Cardiac fibroblast (primary cell): ENCODE measurements at regions not wholly inside any gene's neighbourhood (a gene's known extent, or its start where the extent isn't known, plus 50 kb on each side); places are given as distances from the start of the nearest gene placed in this dataset.
"Not testable (repeated sequence)": the region's sequence is repeated elsewhere in the genome, so short reads cannot be mapped to it uniquely, and the experiment has no call there.

Source experiments
- DNase-seq, 2 donors: peaks; one replicate each; pipeline versions ENCODE4 v3.0.0 to v3.0.0-alpha.2; 2010; ENCODE audit warnings: low read depth in 2 of 2
- H3K4me3 ChIP-seq, 2 donors: replicated peaks in 1 of 2; 1 replicate in 1 of 2; 2 replicates in 1 of 2; pipeline ENCODE4 v1.5.1; 2011; ENCODE audit warnings: low read depth in 2 of 2, low read length in 2 of 2, mild to moderate bottlenecking in 2 of 2, moderate library complexity in 1 of 2
- CTCF ChIP-seq: IDR thresholded peaks from one replicate; pipeline ENCODE4 v1.5.1; 2011; ENCODE audit warnings: low read depth, mild to moderate bottlenecking, low read length, inconsistent platforms

GRCh38 chr6:125612345-125612846, 137.0 kb upstream of the HEY2 start:
- DNase-seq: peak; percentile 9 to 16
- no peak for TF ChIP-seq CTCF
- no peak overlapping the region for H3K4me3 ChIP-seq

GRCh38 chr6:125618629-125619028, 130.8 kb upstream of the HEY2 start:
- H3K4me3 ChIP-seq: no peak overlapping the region
- TF ChIP-seq CTCF: no peak
- DNase-seq: no peak

DNA sequence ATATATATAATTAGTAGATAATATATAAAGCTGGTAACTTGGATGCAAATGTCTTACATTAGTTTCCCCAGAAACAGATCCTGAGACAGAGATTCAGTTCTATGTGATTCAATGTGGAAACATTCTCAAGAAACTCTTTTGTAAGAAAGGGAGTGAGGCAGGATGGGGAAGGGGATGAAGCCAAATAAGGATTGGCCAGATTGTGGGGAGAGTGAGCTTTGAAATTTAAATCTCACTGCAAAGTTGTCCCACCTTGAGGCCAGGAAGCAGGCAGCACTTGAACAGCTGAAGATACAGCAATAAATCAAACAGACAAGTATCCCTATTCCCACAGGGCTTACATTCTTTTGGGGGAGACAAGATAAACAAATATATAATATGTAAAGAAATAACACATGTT, 126.3 kb upstream of the HEY2 start:
- TF ChIP-seq CTCF: no peak
- no peak for DNase-seq
- no peak overlapping the region for H3K4me3 ChIP-seq

DNA sequence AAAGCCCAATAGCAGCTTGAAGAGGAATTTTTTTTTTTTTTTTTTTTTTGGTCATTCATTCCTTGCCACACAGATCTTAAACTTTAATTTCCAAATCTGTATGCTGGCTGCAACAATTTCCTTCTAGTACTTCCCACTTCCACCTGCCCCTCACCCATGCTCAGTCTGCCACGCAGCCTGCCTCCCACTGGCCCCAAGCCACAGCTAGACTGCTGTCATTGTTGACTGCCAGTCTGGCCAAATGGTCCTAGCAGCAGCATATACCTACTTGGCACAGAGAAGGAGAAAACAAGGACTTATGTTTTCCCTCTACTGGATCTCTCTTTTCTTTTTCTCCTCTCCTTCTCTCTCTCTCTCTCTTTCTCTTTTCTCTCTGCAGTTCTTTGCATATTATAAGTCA, 118.3 kb upstream of the HEY2 start:
- no peak for TF ChIP-seq CTCF
- DNase-seq: no peak
- H3K4me3 ChIP-seq: no peak overlapping the region

GRCh38 chr6:125636011-125636410, 113.4 kb upstream of the HEY2 start:
- DNase-seq, H3K4me3 ChIP-seq: not testable (repeated sequence)

GRCh38 chr6:125636671-125637070, 112.8 kb upstream of the HEY2 start:
- DNase-seq: no peak
- H3K4me3 ChIP-seq: no peak overlapping the region
- no peak for TF ChIP-seq CTCF

DNA sequence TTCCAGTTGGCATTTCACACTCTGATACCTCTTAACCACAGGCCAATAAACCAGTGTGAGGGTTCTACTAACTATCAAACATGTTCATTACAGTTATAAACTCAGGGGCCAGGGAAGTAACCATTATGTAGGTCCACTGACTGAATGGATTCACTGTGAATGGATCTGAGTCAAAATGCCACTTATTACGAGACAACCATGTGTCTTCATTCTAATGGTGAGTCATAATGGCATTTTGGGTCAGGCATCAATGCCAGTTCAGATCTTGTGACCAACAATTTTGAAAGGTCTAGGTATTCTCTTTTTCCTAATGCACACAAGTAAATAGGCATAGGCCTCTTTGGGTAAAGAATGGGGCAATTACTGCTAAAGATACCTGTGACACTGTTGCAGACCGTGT, 112.2 kb upstream of the HEY2 start:
- no peak overlapping the region for H3K4me3 ChIP-seq
- TF ChIP-seq CTCF: no peak
- no peak for DNase-seq
